Endothelial cell of umbilical vein (primary cell): ENCODE measurements at regions not wholly inside any gene's neighbourhood (a gene's known extent, or its start where the extent isn't known, plus 50 kb on each side); places are given as distances from the start of the nearest gene placed in this dataset.

Experiments used
- BruUV-seq: library from RNA; stranded (reverse); fragments of 400-500 nt; replicated peaks from 2 replicates; lab custom pipeline; 2021; lab: Mats Ljungman, UMichigan
- CTCF ChIA-PET: fragments of 300-600, 350-600 bp; sonication (Branson Sonifier 250); formaldehyde crosslinking; loops from one replicate; lab custom pipeline; 2021; ENCODE audit warnings: antibody characterized with exemption, inconsistent platforms; lab: Charles Lee
- POLR2A ChIA-PET: fragments of 300-600, 350-600 bp; sonication (Branson Sonifier 250); formaldehyde crosslinking; loops from one replicate; lab custom pipeline; 2021; ENCODE audit warnings: antibody characterized with exemption, inconsistent platforms; lab: Charles Lee
- DNase-seq: peaks from one replicate; pipeline ENCODE4 v3.0.0-alpha.2; 2011; ENCODE audit warnings: low read depth, low spot score
- FAIRE-seq: peaks from 2 replicates; lab custom pipeline; 2011; peaks lifted over from hg19 to GRCh38; lab: Jason Lieb, UNC
- H2AFZ ChIP-seq: 2 replicates; pipeline ENCODE4 v1.6.0; 2012; ENCODE audit warnings: low read depth, low read length, control low read depth, inconsistent platforms
- H3K27ac ChIP-seq: 2 replicates; pipeline ENCODE4 v1.5.1; 2011; ENCODE audit warnings: low read depth, mild to moderate bottlenecking, control low read depth, low read length, moderate library complexity; ENCODE audit not compliant: insufficient read depth
- H3K27me3 ChIP-seq, 2 experiments: 2 replicates each; pipeline versions ENCODE4 v1.6.0 to v1.6.1; 2011; ENCODE audit warnings: low read length in 2 of 2, mixed read lengths in 1 of 2; ENCODE audit not compliant: control insufficient read depth in 2 of 2, insufficient read depth in 2 of 2
- H3K36me3 ChIP-seq, 2 experiments: 2 replicates in 1 of 2; 3 replicates in 1 of 2; pipeline ENCODE4 v1.5.1; 2011; ENCODE audit warnings: low read length in 2 of 2, mild to moderate bottlenecking in 1 of 2, moderate library complexity in 1 of 2; ENCODE audit not compliant: control insufficient read depth in 2 of 2, insufficient read depth in 2 of 2; ENCODE audit errors: extremely low read depth in 1 of 2
- H3K4me1 ChIP-seq: 3 replicates; pipeline ENCODE4 v1.5.1; 2011; ENCODE audit warnings: mild to moderate bottlenecking, low read length; ENCODE audit not compliant: control insufficient read depth, insufficient read depth; ENCODE audit errors: extremely low read depth
- H3K4me2 ChIP-seq: 2 replicates; pipeline ENCODE4 v1.6.1; 2011; ENCODE audit warnings: low read length, control low read depth, mixed read lengths; ENCODE audit not compliant: insufficient read depth
- H3K4me3 ChIP-seq, 3 experiments: fragments of 200-600 bp in 1 of 3; sonication (generic), shearing (Covaris generic) in 1 of 3; replicated peaks in 1 of 3; 2 replicates each; pipeline ENCODE4 v1.5.1; 2011 to 2016; ENCODE audit warnings: control low read depth in 3 of 3, low read length in 3 of 3, mild to moderate bottlenecking in 2 of 3, inconsistent platforms in 1 of 3, low read depth in 1 of 3, moderate library complexity in 1 of 3; ENCODE audit not compliant: insufficient read depth in 1 of 3
- H3K79me2 ChIP-seq: 2 replicates; pipeline ENCODE4 v1.6.0; 2012; ENCODE audit warnings: low read length, inconsistent platforms; ENCODE audit not compliant: control insufficient read depth, insufficient read depth
- H3K9ac ChIP-seq: replicated peaks from 2 replicates; pipeline ENCODE3; 2011; ENCODE audit warnings: low read length, control low read depth; ENCODE audit not compliant: insufficient read depth; ENCODE audit errors: extremely low read depth
- H3K9me1 ChIP-seq: replicated peaks from 3 replicates; pipeline ENCODE4 v1.6.0; 2011; ENCODE audit warnings: mild to moderate bottlenecking, low read length; ENCODE audit not compliant: control insufficient read depth, insufficient read depth; ENCODE audit errors: extremely low read depth
- H3K9me3 ChIP-seq: replicated peaks from 2 replicates; pipeline ENCODE4 v1.5.1; 2012; ENCODE audit warnings: low read length, inconsistent platforms; ENCODE audit not compliant: control insufficient read depth, insufficient read depth
- H4K20me1 ChIP-seq: replicated peaks from 2 replicates; pipeline ENCODE3; 2011; ENCODE audit warnings: mild to moderate bottlenecking, low read length; ENCODE audit not compliant: control insufficient read depth, insufficient read depth; ENCODE audit errors: extremely low read depth
- CTCF ChIP-seq, 2 donors: IDR thresholded peaks; 1 replicate in 1 of 2; 2 replicates in 1 of 2; pipeline ENCODE4 v1.5.1; 2011; ENCODE audit warnings: low read length in 2 of 2, mild to moderate bottlenecking in 2 of 2, moderate library complexity in 2 of 2, control low read depth in 1 of 2, inconsistent platforms in 1 of 2, low read depth in 1 of 2; ENCODE audit not compliant: insufficient read depth in 1 of 2; ENCODE audit errors: extremely low read depth in 1 of 2
- EZH2 ChIP-seq: IDR thresholded peaks from 2 replicates; pipeline ENCODE4 v1.6.1; 2012; ENCODE audit warnings: borderline replicate concordance, low read depth, mild to moderate bottlenecking, moderate library complexity, low read length, inconsistent platforms; ENCODE audit not compliant: severe bottlenecking
- FOS ChIP-seq: IDR thresholded peaks from 2 replicates; pipeline ENCODE4 v1.6.1; 2011; ENCODE audit warnings: mild to moderate bottlenecking, low read length, moderate library complexity, borderline replicate concordance; ENCODE audit not compliant: insufficient read depth
- GATA2 ChIP-seq: IDR thresholded peaks from 2 replicates; pipeline ENCODE4 v1.7.0; 2011; ENCODE audit warnings: low read depth, mild to moderate bottlenecking, moderate library complexity, mixed read lengths, low read length; ENCODE audit not compliant: insufficient read length, insufficient read depth
- JUN ChIP-seq: IDR thresholded peaks from 2 replicates; pipeline ENCODE4 v1.6.1; 2011; ENCODE audit warnings: borderline replicate concordance, low read depth; ENCODE audit not compliant: insufficient read length, insufficient read depth
- MAX ChIP-seq: IDR thresholded peaks from 2 replicates; pipeline ENCODE4 v1.6.1; 2011; ENCODE audit not compliant: insufficient read depth, insufficient read length
- MYC ChIP-seq: IDR thresholded peaks from one replicate; pipeline ENCODE4 v1.6.1; 2011; ENCODE audit warnings: mild to moderate bottlenecking, low read depth, low read length
- POLR2A ChIP-seq: IDR thresholded peaks from 2 replicates; pipeline ENCODE4 v1.6.1; 2012; ENCODE audit warnings: low read depth, mild to moderate bottlenecking, control low read depth, low read length
- POLR2AphosphoS5 ChIP-seq: IDR thresholded peaks from 2 replicates; pipeline ENCODE4 v1.6.1; 2012; ENCODE audit warnings: low read depth, mild to moderate bottlenecking, control low read depth, low read length, moderate library complexity; ENCODE audit not compliant: insufficient read depth
- dilution Hi-C: fragments of 300-500 bp; cut with MboI; formaldehyde crosslinking; loops from one replicate; pipeline ENCODE4 v1.15.0; 2019; ENCODE audit warnings: low sequenced_read_pairs; ENCODE audit not compliant: extremely low pct_ligation_motif_present
- intact Hi-C: fragments of 100-400 bp; cut with micrococcal nuclease; formaldehyde crosslinking; loops from one replicate; pipeline ENCODE4 v1.10.0; 2022

GRCh38 chr1:82644186-82644915, 843.6 kb downstream of the ADGRL2 start:
- dilution Hi-C loops, result no loop called here
- no peak overlapping the region for H3K27ac ChIP-seq
- POLR2A ChIA-PET, result no interaction called here

More at GRCh38 chr1:82644186-82644915, 843.6 kb downstream of the ADGRL2 start:
- H3K9ac ChIP-seq, result no peak overlapping the region
- BruUV-seq, result no TSS peak
- no peaks in the 10 kb centered on the region for H3K4me1 ChIP-seq
- H3K79me2 ChIP-seq, result no peaks in the 10 kb centered on the region
- TF ChIP-seq JUN (no peak), EZH2 (no peak), POLR2AphosphoS5 (no peak), GATA2 (no peak), POLR2A (no peak), FOS (no peak), CTCF (IDR thresholded peaks at IDR 0.05; ENCODE audit: extremely low read depth in 1 of 2, insufficient read depth in 1 of 2, low read depth in 1 of 2, low read length in 2 of 2) (no peak), MAX (no peak), MYC (no peak)
- no peaks in the 10 kb centered on the region for H4K20me1 ChIP-seq
- FAIRE-seq (no peak), DNase-seq (no peak)
- H3K4me3 ChIP-seq, result no peak overlapping the region
- no peak overlapping the region for H2AFZ ChIP-seq
- H3K9me1 ChIP-seq, result no peaks in the 10 kb centered on the region
- intact Hi-C loops, result no loop called here
- H3K9me3 ChIP-seq, result no peaks in the 10 kb centered on the region
- H3K27me3 ChIP-seq, result no peaks in the 10 kb centered on the region
- H3K36me3 ChIP-seq, result no peaks in the 10 kb centered on the region
- CTCF ChIA-PET, result interaction anchor here (0.6 kb wide), 1 partner anchor 10 kb away, joined by 3 read pairs; no protein-coding TSS in a partner anchor
- H3K4me2 ChIP-seq, result no peak overlapping the region
